HepG2 (cell line): ENCODE measurements at regions not wholly inside any gene's neighbourhood (a gene's known extent, or its start where the extent isn't known, plus 50 kb on each side); places are given as distances from the start of the nearest gene placed in this dataset.

Source experiments
- ATAC-seq: fragments of 200-7000 bp; cut with Tn5 transposase; 3 replicates; pipeline ENCODE4 v1.9.1; 2020; ENCODE audit warnings: mild to moderate bottlenecking, moderate library complexity
- BruUV-seq: library from RNA; stranded (reverse); fragments of 400-500 nt; replicated peaks from 2 replicates; lab custom pipeline; 2021; lab: Mats Ljungman, UMichigan
- CTCF ChIA-PET: fragments of 300-600 bp; formaldehyde crosslinking; extraction: SDS; loops from one replicate; lab custom pipeline; 2021; ENCODE audit warnings: low total read pairs, inconsistent platforms, low intra/inter-chr PET ratio; lab: Yijun Ruan, JAX
- POLR2A ChIA-PET: fragments of 350-600 bp; sonication (Branson Sonifier 250); formaldehyde crosslinking; loops from one replicate; lab custom pipeline; 2020; ENCODE audit warnings: antibody characterized with exemption, inconsistent platforms; lab: Yijun Ruan, JAX
- DNase-seq: peaks from one replicate; pipeline ENCODE4 v3.0.0-alpha.2; 2015; ENCODE audit warnings: low spot score
- FAIRE-seq: peaks from 3 replicates; lab custom pipeline; 2011; peaks lifted over from hg19 to GRCh38; lab: Jason Lieb, UNC
- H2AFZ ChIP-seq: one replicate; pipeline ENCODE4 v1.6.1; 2011; ENCODE audit warnings: low read length, inconsistent platforms
- H3K27ac ChIP-seq: fragments of 300-600 bp; 3 replicates; pipeline ENCODE4 v1.8.0; 2011; ENCODE audit warnings: mixed run types, mild to moderate bottlenecking, mixed read lengths, low read length, inconsistent platforms; ENCODE audit not compliant: insufficient read depth; ENCODE audit errors: extremely low read length
- H3K27me3 ChIP-seq, 2 experiments: fragments of 200-600 bp in 1 of 2; 2 replicates in 1 of 2; 3 replicates in 1 of 2; pipeline versions ENCODE4 v1.6.0 to v1.8.0; 2011; ENCODE audit warnings: low read length in 2 of 2, mild to moderate bottlenecking in 2 of 2, moderate library complexity in 2 of 2, inconsistent platforms in 1 of 2; ENCODE audit not compliant: insufficient read depth in 2 of 2, control insufficient read depth in 1 of 2
- H3K36me3 ChIP-seq, 2 experiments: fragments of 200-600 bp in 1 of 2; replicated peaks in 1 of 2; 2 replicates in 1 of 2; 3 replicates in 1 of 2; pipeline versions ENCODE4 v1.5.1 to v1.8.0; 2011; ENCODE audit warnings: low read length in 2 of 2, inconsistent platforms in 1 of 2; ENCODE audit not compliant: insufficient read depth in 2 of 2, control insufficient read depth in 1 of 2
- H3K4me1 ChIP-seq: 2 replicates; pipeline ENCODE4 v1.5.1; 2012; ENCODE audit warnings: low read length, inconsistent platforms; ENCODE audit not compliant: insufficient read depth
- H3K4me2 ChIP-seq: 2 replicates; pipeline ENCODE4 v1.6.0; 2011; ENCODE audit warnings: low read depth, low read length, inconsistent platforms
- H3K4me3 ChIP-seq, 3 experiments: fragments of 200-600 bp in 1 of 3; sonication (generic), shearing (Covaris generic) in 1 of 3; replicated peaks in 1 of 3; 2 replicates each; pipeline ENCODE4 v1.5.1; 2011 to 2016; ENCODE audit warnings: low read length in 3 of 3, inconsistent platforms in 2 of 3, low read depth in 2 of 3, mild to moderate bottlenecking in 2 of 3, control low read depth in 1 of 3, mixed read lengths in 1 of 3; ENCODE audit not compliant: insufficient read depth in 1 of 3
- H3K79me2 ChIP-seq: one replicate; pipeline ENCODE4 v1.6.1; 2011; ENCODE audit warnings: low read length, inconsistent platforms; ENCODE audit not compliant: insufficient read depth
- H3K9ac ChIP-seq: 2 replicates; pipeline ENCODE4 v1.6.0; 2011; ENCODE audit warnings: mild to moderate bottlenecking, low read depth, low read length, inconsistent platforms; ENCODE audit not compliant: insufficient read depth
- H3K9me3 ChIP-seq: 2 replicates; pipeline ENCODE4 v1.5.1; 2012; ENCODE audit warnings: mild to moderate bottlenecking, low read length
- H4K20me1 ChIP-seq: 2 replicates; pipeline ENCODE4 v1.6.0; 2011; ENCODE audit warnings: inconsistent platforms, mild to moderate bottlenecking, low read length, moderate library complexity; ENCODE audit not compliant: insufficient read depth
- ARNT ChIP-seq: fragments of 450-650 bp; IDR thresholded peaks from 2 replicates; pipeline ENCODE4 v1.6.1; 2017
- DNMT3B ChIP-seq: conservative IDR thresholded peaks from 2 replicates; pipeline ENCODE4 v1.6.1; 2016; ENCODE audit warnings: missing biosample characterization, control low read depth
- HOXA9 ChIP-seq: sonication (generic); formaldehyde crosslinking; IDR thresholded peaks from 2 replicates; pipeline ENCODE4 v1.8.1; 2022; ENCODE audit warnings: missing genetic modification reagents, mild to moderate bottlenecking, moderate library complexity, borderline replicate concordance
- SCMH1 ChIP-seq: sonication (generic); formaldehyde crosslinking; IDR thresholded peaks from 2 replicates; pipeline ENCODE4 v1.9.0; 2021; ENCODE audit warnings: missing genetic modification reagents, mild to moderate bottlenecking, borderline replicate concordance
- SNAPC2 ChIP-seq: sonication (generic); formaldehyde crosslinking; IDR thresholded peaks from 2 replicates; pipeline ENCODE4 v1.8.1; 2022; ENCODE audit warnings: mild to moderate bottlenecking, missing genetic modification reagents
- TOE1 ChIP-seq: sonication (generic); formaldehyde crosslinking; IDR thresholded peaks from 2 replicates; pipeline ENCODE4 v1.4.0; 2020; ENCODE audit warnings: mild to moderate bottlenecking, missing genetic modification reagents
- ZIK1 ChIP-seq: sonication (generic); formaldehyde crosslinking; IDR thresholded peaks from 2 replicates; pipeline ENCODE4 v1.5.0; 2020; ENCODE audit warnings: mild to moderate bottlenecking, low read depth, missing genetic modification reagents, borderline replicate concordance
- ZNF607 ChIP-seq: sonication (generic); formaldehyde crosslinking; IDR thresholded peaks from 2 replicates; pipeline ENCODE4 v1.5.1; 2020; ENCODE audit warnings: missing genetic modification reagents, mild to moderate bottlenecking, borderline replicate concordance
- ZNF775 ChIP-seq: sonication (generic); formaldehyde crosslinking; IDR thresholded peaks from 2 replicates; pipeline ENCODE4 v1.4.0; 2020; ENCODE audit warnings: missing genetic modification reagents, mild to moderate bottlenecking, moderate library complexity, borderline replicate concordance
- WGBS: methylation state at CpG from one replicate; pipeline ENCODE4 v1.1.6; 2017; ENCODE audit warnings: low lambda C conversion rate; 5-methylcytosine and 5-hydroxymethylcytosine counted together
- in situ Hi-C: cut with HindIII; loops from 2 replicates; pipeline ENCODE4 v1.10.0; 2017; ENCODE audit warnings: low pct_unique_long_range_greater_than_20kb; ENCODE audit not compliant: extremely low pct_ligation_motif_present
- intact Hi-C: fragments of 100-400 bp; cut with micrococcal nuclease; formaldehyde crosslinking; loops from one replicate; pipeline ENCODE4 v1.10.0; 2022; ENCODE audit not compliant: unreplicated experiment
- TF ChIP-seq, protein P1 (sequence below): sonication (generic); formaldehyde crosslinking; IDR thresholded peaks from 2 replicates; pipeline ENCODE4; 2020; ENCODE audit warnings: missing genetic modification reagents, mild to moderate bottlenecking, borderline replicate concordance
- TF ChIP-seq, protein P2 (sequence below): sonication (generic); formaldehyde crosslinking; IDR thresholded peaks from 2 replicates; pipeline ENCODE4 v1.8.0; 2022; ENCODE audit warnings: low read depth, missing genetic modification reagents
- TF ChIP-seq, protein P3 (sequence below): sonication (generic); formaldehyde crosslinking; IDR thresholded peaks from 2 replicates; pipeline ENCODE4 v1.8.1; 2023; ENCODE audit warnings: mild to moderate bottlenecking, moderate library complexity, missing genetic modification reagents
- TF ChIP-seq, protein P4 (sequence below): sonication (generic); formaldehyde crosslinking; IDR thresholded peaks from 2 replicates; pipeline ENCODE4 v1.4.0; 2020; ENCODE audit warnings: missing genetic modification reagents
- TF ChIP-seq, protein P5 (sequence below): IDR thresholded peaks from 2 replicates; pipeline ENCODE4 v1.6.1; 2016; ENCODE audit warnings: low read depth, borderline replicate concordance
- TF ChIP-seq, protein P6 (sequence below): sonication (generic); formaldehyde crosslinking; IDR thresholded peaks from 2 replicates; pipeline ENCODE4 v1.5.0; 2020; ENCODE audit warnings: missing genetic modification reagents

DNA sequence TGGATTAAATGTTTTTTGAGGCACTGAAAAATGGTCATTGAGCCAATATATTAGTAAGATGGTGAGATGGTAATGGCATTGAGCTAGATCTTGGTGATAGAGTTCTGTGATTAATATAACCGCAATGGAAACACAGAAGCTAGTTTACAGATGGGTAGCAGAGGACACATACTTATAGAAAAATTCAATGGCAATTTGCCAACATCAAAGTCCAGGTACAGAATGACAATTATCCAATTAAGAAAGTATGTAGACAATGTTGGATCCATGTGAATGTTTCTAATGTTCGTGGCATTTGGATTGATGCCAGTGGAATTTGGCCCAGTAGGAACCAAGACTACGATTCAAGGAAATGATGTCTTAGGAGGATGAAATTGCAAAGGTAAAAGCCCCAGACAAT lies 187.8 kb downstream of the GNAT3 start:
- 0% methylated on average over 3 of the region's 3 CpGs for WGBS
- intact Hi-C loops: no loop called here
- POLR2A ChIA-PET: no interaction called here
- no peak overlapping the region for H3K27ac ChIP-seq
- H4K20me1 ChIP-seq: no peaks in the 10 kb centered on the region
- no TSS peak for BruUV-seq
- ATAC-seq (no peak), DNase-seq (no peak)
- H3K4me2 ChIP-seq: no peak overlapping the region
- H3K9ac ChIP-seq: no peak overlapping the region
- no peak overlapping the region for H2AFZ ChIP-seq
- TF ChIP-seq, protein P1, sequence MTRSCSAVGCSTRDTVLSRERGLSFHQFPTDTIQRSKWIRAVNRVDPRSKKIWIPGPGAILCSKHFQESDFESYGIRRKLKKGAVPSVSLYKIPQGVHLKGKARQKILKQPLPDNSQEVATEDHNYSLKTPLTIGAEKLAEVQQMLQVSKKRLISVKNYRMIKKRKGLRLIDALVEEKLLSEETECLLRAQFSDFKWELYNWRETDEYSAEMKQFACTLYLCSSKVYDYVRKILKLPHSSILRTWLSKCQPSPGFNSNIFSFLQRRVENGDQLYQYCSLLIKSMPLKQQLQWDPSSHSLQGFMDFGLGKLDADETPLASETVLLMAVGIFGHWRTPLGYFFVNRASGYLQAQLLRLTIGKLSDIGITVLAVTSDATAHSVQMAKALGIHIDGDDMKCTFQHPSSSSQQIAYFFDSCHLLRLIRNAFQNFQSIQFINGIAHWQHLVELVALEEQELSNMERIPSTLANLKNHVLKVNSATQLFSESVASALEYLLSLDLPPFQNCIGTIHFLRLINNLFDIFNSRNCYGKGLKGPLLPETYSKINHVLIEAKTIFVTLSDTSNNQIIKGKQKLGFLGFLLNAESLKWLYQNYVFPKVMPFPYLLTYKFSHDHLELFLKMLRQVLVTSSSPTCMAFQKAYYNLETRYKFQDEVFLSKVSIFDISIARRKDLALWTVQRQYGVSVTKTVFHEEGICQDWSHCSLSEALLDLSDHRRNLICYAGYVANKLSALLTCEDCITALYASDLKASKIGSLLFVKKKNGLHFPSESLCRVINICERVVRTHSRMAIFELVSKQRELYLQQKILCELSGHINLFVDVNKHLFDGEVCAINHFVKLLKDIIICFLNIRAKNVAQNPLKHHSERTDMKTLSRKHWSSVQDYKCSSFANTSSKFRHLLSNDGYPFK (CRISPR knock-in tag): no peak
- TF ChIP-seq DNMT3B (CRISPR knock-in tag) (no peak), HOXA9 (CRISPR knock-in tag) (no peak), ZNF607 (no peak), SNAPC2 (CRISPR knock-in tag) (no peak), ARNT (no peak), ZIK1 (CRISPR knock-in tag) (no peak), ZNF775 (CRISPR knock-in tag) (no peak), TOE1 (no peak), SCMH1 (CRISPR knock-in tag) (no peak)
- TF ChIP-seq, protein P2, sequence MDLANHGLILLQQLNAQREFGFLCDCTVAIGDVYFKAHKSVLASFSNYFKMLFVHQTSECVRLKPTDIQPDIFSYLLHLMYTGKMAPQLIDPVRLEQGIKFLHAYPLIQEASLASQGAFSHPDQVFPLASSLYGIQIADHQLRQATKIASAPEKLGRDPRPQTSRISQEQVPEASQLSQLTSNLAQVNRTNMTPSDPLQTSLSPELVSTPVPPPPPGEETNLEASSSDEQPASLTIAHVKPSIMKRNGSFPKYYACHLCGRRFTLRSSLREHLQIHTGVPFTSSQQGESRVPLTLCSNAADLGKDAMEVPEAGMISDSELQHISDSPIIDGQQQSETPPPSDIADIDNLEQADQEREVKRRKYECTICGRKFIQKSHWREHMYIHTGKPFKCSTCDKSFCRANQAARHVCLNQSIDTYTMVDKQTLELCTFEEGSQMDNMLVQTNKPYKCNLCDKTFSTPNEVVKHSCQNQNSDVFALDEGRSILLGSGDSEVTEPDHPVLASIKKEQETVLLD (CRISPR knock-in tag): no peak
- TF ChIP-seq, protein P3, sequence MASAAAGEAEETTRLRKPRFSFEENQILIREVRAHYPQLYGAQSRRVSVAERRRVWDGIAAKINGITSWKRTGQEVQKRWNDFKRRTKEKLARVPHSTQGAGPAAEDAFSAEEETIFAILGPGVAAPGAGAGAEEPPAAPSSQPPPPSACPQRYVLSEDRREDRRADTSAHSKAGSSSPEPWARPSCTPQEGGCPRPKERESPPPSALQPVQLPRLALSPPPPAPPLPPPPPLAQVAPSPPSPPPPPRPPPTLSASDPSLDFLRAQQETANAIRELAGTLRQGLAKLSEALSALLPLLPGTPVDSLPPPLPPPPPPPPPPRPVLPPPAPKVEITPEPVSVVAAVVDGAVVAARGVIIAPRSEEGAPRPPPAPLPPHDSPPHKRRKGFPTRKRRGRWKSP (CRISPR knock-in tag): no peak
- TF ChIP-seq, protein P4, sequence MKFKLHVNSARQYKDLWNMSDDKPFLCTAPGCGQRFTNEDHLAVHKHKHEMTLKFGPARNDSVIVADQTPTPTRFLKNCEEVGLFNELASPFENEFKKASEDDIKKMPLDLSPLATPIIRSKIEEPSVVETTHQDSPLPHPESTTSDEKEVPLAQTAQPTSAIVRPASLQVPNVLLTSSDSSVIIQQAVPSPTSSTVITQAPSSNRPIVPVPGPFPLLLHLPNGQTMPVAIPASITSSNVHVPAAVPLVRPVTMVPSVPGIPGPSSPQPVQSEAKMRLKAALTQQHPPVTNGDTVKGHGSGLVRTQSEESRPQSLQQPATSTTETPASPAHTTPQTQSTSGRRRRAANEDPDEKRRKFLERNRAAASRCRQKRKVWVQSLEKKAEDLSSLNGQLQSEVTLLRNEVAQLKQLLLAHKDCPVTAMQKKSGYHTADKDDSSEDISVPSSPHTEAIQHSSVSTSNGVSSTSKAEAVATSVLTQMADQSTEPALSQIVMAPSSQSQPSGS (CRISPR knock-in tag): no peak
- TF ChIP-seq, protein P5, sequence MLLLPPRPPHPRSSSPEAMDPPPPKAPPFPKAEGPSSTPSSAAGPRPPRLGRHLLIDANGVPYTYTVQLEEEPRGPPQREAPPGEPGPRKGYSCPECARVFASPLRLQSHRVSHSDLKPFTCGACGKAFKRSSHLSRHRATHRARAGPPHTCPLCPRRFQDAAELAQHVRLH (CRISPR knock-in tag): no peak
- TF ChIP-seq, protein P6, sequence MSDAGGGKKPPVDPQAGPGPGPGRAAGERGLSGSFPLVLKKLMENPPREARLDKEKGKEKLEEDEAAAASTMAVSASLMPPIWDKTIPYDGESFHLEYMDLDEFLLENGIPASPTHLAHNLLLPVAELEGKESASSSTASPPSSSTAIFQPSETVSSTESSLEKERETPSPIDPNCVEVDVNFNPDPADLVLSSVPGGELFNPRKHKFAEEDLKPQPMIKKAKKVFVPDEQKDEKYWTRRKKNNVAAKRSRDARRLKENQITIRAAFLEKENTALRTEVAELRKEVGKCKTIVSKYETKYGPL (CRISPR knock-in tag): no peak
- TF ChIP-seq, all 625 proteins: peak for 0
- CTCF ChIA-PET: no interaction called here
- no peaks in the 10 kb centered on the region for H3K9me3 ChIP-seq
- H3K36me3 ChIP-seq: no peaks in the 10 kb centered on the region
- no peak for FAIRE-seq
- no peak overlapping the region for H3K4me3 ChIP-seq
- no peaks in the 10 kb centered on the region for H3K27me3 ChIP-seq
- no peaks in the 10 kb centered on the region for H3K79me2 ChIP-seq
- H3K4me1 ChIP-seq: no peaks in the 10 kb centered on the region
- in situ Hi-C loops: no loop called here
